ENCODE measurements at regions not wholly inside any gene's neighbourhood (a gene's known extent, or its start where the extent isn't known, plus 50 kb on each side); places are given as distances from the start of the nearest gene placed in this dataset.

- no peak for DNase-seq
Observed at GRCh38 chr9:80893190-80893589, 796.2 kb downstream of the TLE1 start.

- peak; percentile 45 for DNase-seq
Observed at GRCh38 chr9:80892703-80893102, 796.6 kb downstream of the TLE1 start.

- DNase-seq: no peak
Observed at GRCh38 chr9:80890124-80890523, 799.2 kb downstream of the TLE1 start.

- no peak for DNase-seq
Observed at GRCh38 chr9:80885894-80886293, 803.5 kb downstream of the TLE1 start.

GRCh38 chr9:80883826-80884579 lies 805.3 kb downstream of the TLE1 start:
- no peak for DNase-seq

GRCh38 chr9:80883426-80883825 lies 805.9 kb downstream of the TLE1 start:
- no peak for DNase-seq

GRCh38 chr9:80881940-80882339 lies 807.4 kb downstream of the TLE1 start:
- no peak for DNase-seq

- no peak for DNase-seq
Observed at GRCh38 chr9:80881320-80881719, 808.0 kb downstream of the TLE1 start.

- no peak for DNase-seq
Observed at GRCh38 chr9:80878556-80878955, 810.8 kb downstream of the TLE1 start.

GRCh38 chr9:80875947-80876346 lies 813.4 kb downstream of the TLE1 start:
- DNase-seq: no peak

- peak; percentile 92 for DNase-seq
Observed at GRCh38 chr9:80874276-80874675, 815.1 kb downstream of the TLE1 start.

GRCh38 chr9:80873861-80874260 lies 815.5 kb downstream of the TLE1 start:
- DNase-seq: peak; percentile 74

- DNase-seq: no peak
Observed at GRCh38 chr9:80871596-80871995, 817.8 kb downstream of the TLE1 start.

- peak; percentile 86 for DNase-seq
Observed at GRCh38 chr9:80867731-80868130, 821.6 kb downstream of the TLE1 start.

- DNase-seq: peak; percentile 63
Observed at GRCh38 chr9:80866576-80867227, 822.6 kb downstream of the TLE1 start.

- no peak for DNase-seq
Observed at GRCh38 chr9:80866121-80866520, 823.2 kb downstream of the TLE1 start.

GRCh38 chr9:80843028-80843427 lies 846.3 kb downstream of the TLE1 start:
- DNase-seq: no peak

GRCh38 chr9:80842389-80842788 lies 847.0 kb downstream of the TLE1 start:
- DNase-seq: no peak

GRCh38 chr9:80841888-80842287 lies 847.5 kb downstream of the TLE1 start:
- DNase-seq: no peak

- no peak for DNase-seq
Observed at GRCh38 chr9:80839821-80840675, 849.3 kb downstream of the TLE1 start.

GRCh38 chr9:80836013-80836412 lies 853.3 kb downstream of the TLE1 start:
- DNase-seq: no peak

GRCh38 chr9:80831751-80832150 lies 857.6 kb downstream of the TLE1 start:
- no peak for DNase-seq

GRCh38 chr9:80811656-80812055 lies 877.7 kb downstream of the TLE1 start:
- no peak for DNase-seq

Measured in fibroblast of skin of back (primary cell).